Neural cell (in vitro differentiated cells): ENCODE measurements at regions not wholly inside any gene's neighbourhood (a gene's known extent, or its start where the extent isn't known, plus 50 kb on each side); places are given as distances from the start of the nearest gene placed in this dataset.

Experiments used
- H2AFZ ChIP-seq: fragments of 200-600, 300-800 bp; sonication (generic), shearing (Covaris generic); 2 replicates; pipeline ENCODE4 v1.6.0; 2014; ENCODE audit warnings: low read depth, mild to moderate bottlenecking, antibody characterized with exemption, low read length, moderate library complexity
- H3F3A ChIP-seq: fragments of 200-600 bp; shearing (Covaris generic); 2 replicates; pipeline ENCODE4 v1.6.1; 2016; ENCODE audit warnings: mild to moderate bottlenecking, moderate library complexity, mixed read lengths, antibody characterized with exemption, low read length; ENCODE audit not compliant: insufficient read depth, poor library complexity, severe bottlenecking
- H3K27ac ChIP-seq: fragments of 200-600, 300-800 bp; sonication (generic), shearing (Covaris generic); 2 replicates; pipeline ENCODE4 v1.5.1; 2014; ENCODE audit warnings: mild to moderate bottlenecking, low read length, moderate library complexity
- H3K27me3 ChIP-seq: fragments of 300-800, 200-600 bp; sonication (generic), shearing (Covaris generic); 2 replicates; pipeline ENCODE4 v1.6.0; 2014; ENCODE audit warnings: mild to moderate bottlenecking, low read depth, low read length, moderate library complexity; ENCODE audit not compliant: insufficient read depth
- H3K36me3 ChIP-seq: fragments of 300-800, 200-600 bp; sonication (generic), shearing (Covaris generic); 2 replicates; pipeline ENCODE4 v1.5.1; 2014; ENCODE audit warnings: mild to moderate bottlenecking, antibody characterized with exemption, low read length, moderate library complexity; ENCODE audit not compliant: insufficient read depth
- H3K4me2 ChIP-seq: fragments of 300-800, 200-600 bp; sonication (generic), shearing (Covaris generic); 2 replicates; pipeline ENCODE4 v1.6.0; 2014; ENCODE audit warnings: mild to moderate bottlenecking, low read length
- H3K4me3 ChIP-seq: fragments of 300-800, 200-600 bp; sonication (generic), shearing (Covaris generic); 2 replicates; pipeline ENCODE4 v1.5.1; 2014; ENCODE audit warnings: mild to moderate bottlenecking, low read length, moderate library complexity
- H3K79me2 ChIP-seq: fragments of 200-600 bp; shearing (Covaris generic); replicated peaks from 2 replicates; pipeline ENCODE4 v1.6.0; 2014; ENCODE audit warnings: mild to moderate bottlenecking, low read length, moderate library complexity; ENCODE audit not compliant: insufficient read depth
- H3K9ac ChIP-seq: fragments of 300-800, 200-600 bp; sonication (generic), shearing (Covaris generic); 2 replicates; pipeline ENCODE4 v1.6.1; 2016; ENCODE audit warnings: mild to moderate bottlenecking, low read length, mixed read lengths
- H3K9me2 ChIP-seq: fragments of 200-600 bp; shearing (Covaris generic); 2 replicates; pipeline ENCODE4 v1.6.1; 2016; ENCODE audit warnings: mild to moderate bottlenecking, low read length, mixed read lengths; ENCODE audit not compliant: insufficient read depth
- H3K9me3 ChIP-seq: fragments of 200-600, 300-800 bp; sonication (generic), shearing (Covaris generic); 2 replicates; pipeline ENCODE4 v1.6.1; 2016; ENCODE audit warnings: mild to moderate bottlenecking, mixed run types, low read length, moderate library complexity, mixed read lengths
- H4K20me1 ChIP-seq: fragments of 200-600 bp; shearing (Covaris generic); 2 replicates; pipeline ENCODE4 v1.6.1; 2016; ENCODE audit warnings: mild to moderate bottlenecking, mixed run types; ENCODE audit not compliant: insufficient read depth
- CTCF ChIP-seq: fragments of 450-650 bp; IDR thresholded peaks from 2 replicates; pipeline ENCODE4 v1.5.1; 2014; ENCODE audit warnings: antibody characterized with exemption, mild to moderate bottlenecking, moderate library complexity; ENCODE audit not compliant: poor library complexity, severe bottlenecking
- EP300 ChIP-seq: fragments of 450-650 bp; conservative IDR thresholded peaks from 2 replicates; pipeline ENCODE4 v1.6.1; 2014; ENCODE audit warnings: antibody characterized with exemption, mild to moderate bottlenecking, moderate library complexity; ENCODE audit not compliant: poor library complexity, severe bottlenecking
- EZH2 ChIP-seq: fragments of 200-600, 300-800 bp; shearing (Covaris generic), sonication (generic); IDR thresholded peaks from 2 replicates; pipeline ENCODE4 v1.6.1; 2014; ENCODE audit warnings: antibody characterized with exemption, low read length, borderline replicate concordance, mild to moderate bottlenecking; ENCODE audit not compliant: insufficient read depth, poor library complexity, severe bottlenecking
- MXI1 ChIP-seq: fragments of 450-650 bp; conservative IDR thresholded peaks from 2 replicates; pipeline ENCODE4 v1.6.1; 2014; ENCODE audit warnings: antibody characterized with exemption, mild to moderate bottlenecking; ENCODE audit not compliant: poor library complexity, severe bottlenecking
- POLR2AphosphoS5 ChIP-seq: IDR thresholded peaks from 2 replicates; pipeline ENCODE4 v1.6.1; 2012
- RAD21 ChIP-seq: fragments of 450-650 bp; conservative IDR thresholded peaks from 2 replicates; pipeline ENCODE4 v1.6.1; 2014; ENCODE audit warnings: antibody characterized with exemption, mild to moderate bottlenecking, moderate library complexity
- REST ChIP-seq: IDR thresholded peaks from 2 replicates; pipeline ENCODE4 v1.6.1; 2012; ENCODE audit warnings: borderline replicate concordance
- SMC3 ChIP-seq: fragments of 450-650 bp; conservative IDR thresholded peaks from 2 replicates; pipeline ENCODE4 v1.6.1; 2014; ENCODE audit warnings: antibody characterized with exemption, mild to moderate bottlenecking, moderate library complexity; ENCODE audit not compliant: poor library complexity
- TAF1 ChIP-seq: IDR thresholded peaks from 2 replicates; pipeline ENCODE4 v1.6.1; 2012; ENCODE audit warnings: low read depth

GRCh38 chr1:95752515-95753381, 518.7 kb downstream of the RWDD3 start:
- Histone ChIP-seq H3K4me2 (no peak overlapping the region), H3K27ac (no peak overlapping the region), H3K4me3 (no peak overlapping the region), H4K20me1 (no peaks in the 10 kb centered on the region), H3K9me3 (no peaks in the 10 kb centered on the region), H3K36me3 (no peaks in the 10 kb centered on the region), H2AFZ (no peak overlapping the region), H3K9ac (no peak overlapping the region), H3K27me3 (no peaks in the 10 kb centered on the region), H3F3A (no peaks in the 10 kb centered on the region), H3K79me2 (no peaks in the 10 kb centered on the region), H3K9me2 (no peaks in the 10 kb centered on the region)
- TF ChIP-seq RAD21: no peak
- TF ChIP-seq REST: no peak
- TF ChIP-seq POLR2AphosphoS5: no peak
- TF ChIP-seq EZH2: no peak
- no peak for TF ChIP-seq CTCF
- TF ChIP-seq TAF1: no peak
- no peak for TF ChIP-seq EP300
- TF ChIP-seq MXI1: no peak
- no peak for TF ChIP-seq SMC3

GRCh38 chr1:95753382-95754016, 519.5 kb downstream of the RWDD3 start:
- TF ChIP-seq POLR2AphosphoS5 (no peak), MXI1 (no peak), CTCF (no peak), EP300 (no peak), SMC3 (no peak), TAF1 (no peak), EZH2 (no peak), REST (no peak), RAD21 (no peak)
- no peaks in the 10 kb centered on the region for H3F3A ChIP-seq
- no peaks in the 10 kb centered on the region for H3K27me3 ChIP-seq
- H3K9me2 ChIP-seq: no peaks in the 10 kb centered on the region
- no peaks in the 10 kb centered on the region for H3K79me2 ChIP-seq
- H4K20me1 ChIP-seq: no peaks in the 10 kb centered on the region
- no peak overlapping the region for H3K4me3 ChIP-seq
- H3K4me2 ChIP-seq: no peak overlapping the region
- H3K9ac ChIP-seq: no peak overlapping the region
- no peak overlapping the region for H2AFZ ChIP-seq
- no peaks in the 10 kb centered on the region for H3K9me3 ChIP-seq
- no peaks in the 10 kb centered on the region for H3K36me3 ChIP-seq
- H3K27ac ChIP-seq: no peak overlapping the region
